ENCODE measurements at regions not wholly inside any gene's neighbourhood (a gene's known extent, or its start where the extent isn't known, plus 50 kb on each side); places are given as distances from the start of the nearest gene placed in this dataset.

GRCh38 chr12:131606218-131606901 is 104.5 kb upstream of the SFSWAP start:
- Histone ChIP-seq H4K20me1 (ENCODE audit: insufficient read depth, low read length) (no peaks in the 10 kb centered on the region), H3K36me3 (ENCODE audit: insufficient read depth, low read length) (no peaks in the 10 kb centered on the region), H3K4me1 (ENCODE audit: insufficient read depth, low read length, severe bottlenecking) (no peaks in the 10 kb centered on the region), H3K9me3 (ENCODE audit: low read length) (no peaks in the 10 kb centered on the region), H3K9me2 (ENCODE audit: low read depth, low read length) (no peaks in the 10 kb centered on the region), H3K27ac (ENCODE audit: low read depth, low read length, poor library complexity, severe bottlenecking) (no peak overlapping the region), H3K79me2 (ENCODE audit: insufficient read depth, low read length) (no peaks in the 10 kb centered on the region), H3K4me2 (ENCODE audit: low read length) (no peak overlapping the region), H3K9ac (ENCODE audit: low read length) (no peak overlapping the region), H3F3A (ENCODE audit: insufficient read depth, low read length) (no peaks in the 10 kb centered on the region), H3K27me3 (ENCODE audit: insufficient read depth, low read length) (no peaks in the 10 kb centered on the region; the same call in none of the 2 replicates), H2AFZ (ENCODE audit: low read length) (no peak overlapping the region), H3K4me3 (ENCODE audit: low read depth, low read length, poor library complexity, severe bottlenecking) (no peak overlapping the region)
- no peak for TF ChIP-seq EZH2 (IDR thresholded peaks at IDR 0.05; ENCODE audit: borderline replicate concordance, low read length)
- TF ChIP-seq, protein P1, sequence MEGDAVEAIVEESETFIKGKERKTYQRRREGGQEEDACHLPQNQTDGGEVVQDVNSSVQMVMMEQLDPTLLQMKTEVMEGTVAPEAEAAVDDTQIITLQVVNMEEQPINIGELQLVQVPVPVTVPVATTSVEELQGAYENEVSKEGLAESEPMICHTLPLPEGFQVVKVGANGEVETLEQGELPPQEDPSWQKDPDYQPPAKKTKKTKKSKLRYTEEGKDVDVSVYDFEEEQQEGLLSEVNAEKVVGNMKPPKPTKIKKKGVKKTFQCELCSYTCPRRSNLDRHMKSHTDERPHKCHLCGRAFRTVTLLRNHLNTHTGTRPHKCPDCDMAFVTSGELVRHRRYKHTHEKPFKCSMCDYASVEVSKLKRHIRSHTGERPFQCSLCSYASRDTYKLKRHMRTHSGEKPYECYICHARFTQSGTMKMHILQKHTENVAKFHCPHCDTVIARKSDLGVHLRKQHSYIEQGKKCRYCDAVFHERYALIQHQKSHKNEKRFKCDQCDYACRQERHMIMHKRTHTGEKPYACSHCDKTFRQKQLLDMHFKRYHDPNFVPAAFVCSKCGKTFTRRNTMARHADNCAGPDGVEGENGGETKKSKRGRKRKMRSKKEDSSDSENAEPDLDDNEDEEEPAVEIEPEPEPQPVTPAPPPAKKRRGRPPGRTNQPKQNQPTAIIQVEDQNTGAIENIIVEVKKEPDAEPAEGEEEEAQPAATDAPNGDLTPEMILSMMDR (IDR thresholded peaks at IDR 0.05; ENCODE audit: low read length), result no peak

DNA sequence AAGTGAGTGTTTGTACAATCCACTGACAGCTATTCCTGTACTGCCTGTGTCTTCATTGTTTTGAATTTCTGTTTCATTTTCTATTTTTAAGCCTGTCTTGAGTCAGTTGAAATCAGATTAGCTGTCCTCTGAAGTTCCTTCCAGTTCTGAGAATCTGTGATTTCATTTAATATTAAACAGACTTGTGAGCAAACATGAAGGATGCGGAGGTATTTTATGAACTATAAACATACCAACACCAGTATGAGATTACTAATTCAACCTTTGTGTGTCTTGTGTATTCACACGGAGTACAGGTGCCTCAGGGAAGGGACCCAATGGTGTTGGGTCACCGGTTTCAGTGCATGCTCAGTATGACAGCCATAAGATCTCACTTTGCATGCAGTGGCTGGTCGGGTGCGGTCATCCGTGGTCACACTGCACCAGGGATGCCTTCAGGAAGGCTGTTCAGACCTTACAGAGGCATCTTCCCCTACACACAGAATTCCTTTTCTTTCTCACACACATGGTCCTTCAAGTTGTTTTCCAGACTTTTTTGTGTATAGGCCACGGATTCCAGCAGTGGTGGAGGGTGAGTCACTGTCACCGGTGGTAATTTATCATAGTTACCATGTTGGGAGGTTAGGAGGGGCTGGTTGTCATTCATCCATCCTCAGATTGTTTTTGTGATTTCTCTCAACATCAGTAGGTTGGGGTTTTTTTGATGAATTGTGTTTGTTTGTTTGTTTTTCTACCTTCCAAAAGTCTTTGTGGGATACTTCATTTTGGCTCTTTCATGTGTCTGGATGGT is 103.0 kb upstream of the SFSWAP start:
- H4K20me1 ChIP-seq (ENCODE audit: insufficient read depth, low read length), result no peaks in the 10 kb centered on the region
- no peak overlapping the region for H3K4me3 ChIP-seq (ENCODE audit: low read depth, low read length, poor library complexity, severe bottlenecking)
- no peaks in the 10 kb centered on the region for H3K79me2 ChIP-seq (ENCODE audit: insufficient read depth, low read length)
- no peaks in the 10 kb centered on the region for H3K9me3 ChIP-seq (ENCODE audit: low read length)
- no peaks in the 10 kb centered on the region for H3F3A ChIP-seq (ENCODE audit: insufficient read depth, low read length)
- H3K9me2 ChIP-seq (ENCODE audit: low read depth, low read length), result no peaks in the 10 kb centered on the region
- no peak overlapping the region for H3K4me2 ChIP-seq (ENCODE audit: low read length)
- no peaks in the 10 kb centered on the region for H3K4me1 ChIP-seq (ENCODE audit: insufficient read depth, low read length, severe bottlenecking)
- no peaks in the 10 kb centered on the region; the same call in none of the 2 replicates for H3K27me3 ChIP-seq (ENCODE audit: insufficient read depth, low read length)
- no peak overlapping the region for H3K9ac ChIP-seq (ENCODE audit: low read length)
- H3K27ac ChIP-seq (ENCODE audit: low read depth, low read length, poor library complexity, severe bottlenecking), result no peak overlapping the region
- H3K36me3 ChIP-seq (ENCODE audit: insufficient read depth, low read length), result no peaks in the 10 kb centered on the region
- H2AFZ ChIP-seq (ENCODE audit: low read length), result no peak overlapping the region
- TF ChIP-seq EZH2 (IDR thresholded peaks at IDR 0.05; ENCODE audit: borderline replicate concordance, low read length), result no peak
- TF ChIP-seq, protein P1 (IDR thresholded peaks at IDR 0.05; ENCODE audit: low read length), result no peak

- Histone ChIP-seq H3K27ac (ENCODE audit: low read depth, low read length, poor library complexity, severe bottlenecking) (no peak overlapping the region), H3K4me1 (ENCODE audit: insufficient read depth, low read length, severe bottlenecking) (no peaks in the 10 kb centered on the region), H3K4me2 (ENCODE audit: low read length) (no peak overlapping the region), H3K4me3 (ENCODE audit: low read depth, low read length, poor library complexity, severe bottlenecking) (no peak overlapping the region), H3F3A (ENCODE audit: insufficient read depth, low read length) (no peaks in the 10 kb centered on the region), H2AFZ (ENCODE audit: low read length) (no peak overlapping the region), H3K9ac (ENCODE audit: low read length) (no peak overlapping the region), H3K9me3 (ENCODE audit: low read length) (no peaks in the 10 kb centered on the region), H3K79me2 (ENCODE audit: insufficient read depth, low read length) (no peaks in the 10 kb centered on the region), H3K27me3 (ENCODE audit: insufficient read depth, low read length) (no peaks in the 10 kb centered on the region; the same call in none of the 2 replicates), H3K36me3 (ENCODE audit: insufficient read depth, low read length) (no peaks in the 10 kb centered on the region), H4K20me1 (ENCODE audit: insufficient read depth, low read length) (no peaks in the 10 kb centered on the region), H3K9me2 (ENCODE audit: low read depth, low read length) (no peaks in the 10 kb centered on the region)
- TF ChIP-seq, protein P1 (IDR thresholded peaks at IDR 0.05; ENCODE audit: low read length), result peak; percentile 76
- TF ChIP-seq EZH2 (IDR thresholded peaks at IDR 0.05; ENCODE audit: borderline replicate concordance, low read length), result no peak
Observed at GRCh38 chr12:131608740-131609690, 101.9 kb upstream of the SFSWAP start.

Data from OCI-LY1 (cell line).